ENCODE measurements at regions not wholly inside any gene's neighbourhood (a gene's known extent, or its start where the extent isn't known, plus 50 kb on each side); places are given as distances from the start of the nearest gene placed in this dataset.

DNA sequence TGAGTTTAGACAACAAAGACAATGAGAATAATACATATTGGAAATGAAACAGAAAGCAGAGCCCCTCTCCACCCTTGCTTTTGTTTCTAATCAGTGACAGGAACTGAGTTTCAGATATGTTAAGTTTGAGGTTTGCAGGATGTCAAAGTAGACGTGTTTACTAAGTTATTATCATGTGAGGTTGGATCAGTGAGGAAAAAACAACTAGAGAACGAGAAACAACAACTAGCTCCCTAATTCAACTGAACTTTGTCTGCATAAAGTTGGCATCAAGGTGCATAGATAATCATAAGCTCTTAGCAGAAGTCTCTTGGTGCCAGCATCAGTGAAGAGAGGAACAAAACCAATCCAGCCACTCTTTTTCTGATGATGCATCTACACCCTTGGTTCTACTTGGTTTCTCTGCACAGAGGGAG, 491.1 kb upstream of the NR2F2 start (continued):
- TF ChIP-seq, protein P1, sequence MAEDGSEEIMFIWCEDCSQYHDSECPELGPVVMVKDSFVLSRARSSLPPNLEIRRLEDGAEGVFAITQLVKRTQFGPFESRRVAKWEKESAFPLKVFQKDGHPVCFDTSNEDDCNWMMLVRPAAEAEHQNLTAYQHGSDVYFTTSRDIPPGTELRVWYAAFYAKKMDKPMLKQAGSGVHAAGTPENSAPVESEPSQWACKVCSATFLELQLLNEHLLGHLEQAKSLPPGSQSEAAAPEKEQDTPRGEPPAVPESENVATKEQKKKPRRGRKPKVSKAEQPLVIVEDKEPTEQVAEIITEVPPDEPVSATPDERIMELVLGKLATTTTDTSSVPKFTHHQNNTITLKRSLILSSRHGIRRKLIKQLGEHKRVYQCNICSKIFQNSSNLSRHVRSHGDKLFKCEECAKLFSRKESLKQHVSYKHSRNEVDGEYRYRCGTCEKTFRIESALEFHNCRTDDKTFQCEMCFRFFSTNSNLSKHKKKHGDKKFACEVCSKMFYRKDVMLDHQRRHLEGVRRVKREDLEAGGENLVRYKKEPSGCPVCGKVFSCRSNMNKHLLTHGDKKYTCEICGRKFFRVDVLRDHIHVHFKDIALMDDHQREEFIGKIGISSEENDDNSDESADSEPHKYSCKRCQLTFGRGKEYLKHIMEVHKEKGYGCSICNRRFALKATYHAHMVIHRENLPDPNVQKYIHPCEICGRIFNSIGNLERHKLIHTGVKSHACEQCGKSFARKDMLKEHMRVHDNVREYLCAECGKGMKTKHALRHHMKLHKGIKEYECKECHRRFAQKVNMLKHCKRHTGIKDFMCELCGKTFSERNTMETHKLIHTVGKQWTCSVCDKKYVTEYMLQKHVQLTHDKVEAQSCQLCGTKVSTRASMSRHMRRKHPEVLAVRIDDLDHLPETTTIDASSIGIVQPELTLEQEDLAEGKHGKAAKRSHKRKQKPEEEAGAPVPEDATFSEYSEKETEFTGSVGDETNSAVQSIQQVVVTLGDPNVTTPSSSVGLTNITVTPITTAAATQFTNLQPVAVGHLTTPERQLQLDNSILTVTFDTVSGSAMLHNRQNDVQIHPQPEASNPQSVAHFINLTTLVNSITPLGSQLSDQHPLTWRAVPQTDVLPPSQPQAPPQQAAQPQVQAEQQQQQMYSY (CRISPR knock-in tag; IDR thresholded peaks at IDR 0.05): no peak
- no peak for TF ChIP-seq CREB1 (CRISPR knock-in tag; IDR thresholded peaks at IDR 0.05)
- no peak for TF ChIP-seq ETV6 (CRISPR knock-in tag; IDR thresholded peaks at IDR 0.05)
- TF ChIP-seq, protein P2, sequence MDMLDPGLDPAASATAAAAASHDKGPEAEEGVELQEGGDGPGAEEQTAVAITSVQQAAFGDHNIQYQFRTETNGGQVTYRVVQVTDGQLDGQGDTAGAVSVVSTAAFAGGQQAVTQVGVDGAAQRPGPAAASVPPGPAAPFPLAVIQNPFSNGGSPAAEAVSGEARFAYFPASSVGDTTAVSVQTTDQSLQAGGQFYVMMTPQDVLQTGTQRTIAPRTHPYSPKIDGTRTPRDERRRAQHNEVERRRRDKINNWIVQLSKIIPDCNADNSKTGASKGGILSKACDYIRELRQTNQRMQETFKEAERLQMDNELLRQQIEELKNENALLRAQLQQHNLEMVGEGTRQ (CRISPR knock-in tag; IDR thresholded peaks at IDR 0.05): no peak
- TF ChIP-seq ZMAT4 (CRISPR knock-in tag; IDR thresholded peaks at IDR 0.05): no peak
- TF ChIP-seq SP1 (CRISPR knock-in tag; conservative IDR thresholded peaks at IDR 0.05): no peak
- no peak for TF ChIP-seq ZNF121 (CRISPR knock-in tag; IDR thresholded peaks at IDR 0.05)
- no peak for TF ChIP-seq TCF7 (CRISPR knock-in tag; IDR thresholded peaks at IDR 0.05; ENCODE audit: low read depth)

DNA sequence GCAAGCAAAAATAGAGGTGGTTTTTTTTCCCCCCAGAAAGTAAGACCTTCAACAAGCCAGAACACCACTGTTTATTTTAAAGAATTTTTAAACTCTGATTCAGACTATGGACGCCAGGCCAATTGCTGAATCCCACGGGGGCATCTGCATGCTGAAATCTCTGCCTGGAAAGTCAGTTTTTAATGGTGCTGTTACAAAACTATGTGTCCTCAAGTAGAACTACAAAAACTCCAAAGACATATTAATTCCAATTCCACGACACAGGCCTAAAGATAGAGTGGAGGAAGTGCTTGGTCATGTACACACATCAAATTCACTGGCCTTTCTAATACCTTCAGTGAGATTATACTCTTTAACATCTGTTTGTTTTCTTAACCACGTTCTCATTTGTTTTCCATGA, 490.5 kb upstream of the NR2F2 start:
- Mint-ChIP-seq H3K27me3 (ENCODE audit: low read depth) (peaks cover 3% of the 10 kb centered on the region), H3K36me3 (no peaks in the 10 kb centered on the region), H3K4me3 (no peak overlapping the region), H3K27ac (no peak overlapping the region), H3K4me1 (peaks cover 10% of the 10 kb centered on the region), H3K9me3 (no peaks in the 10 kb centered on the region)
- CTCF ChIA-PET: no interaction called here
- POLR2A ChIA-PET: no interaction called here
- ATAC-seq (no peak), DNase-seq (ENCODE audit: low spot score) (no peak)
- no peak for TF ChIP-seq MLX (CRISPR knock-in tag; IDR thresholded peaks at IDR 0.05)

DNA sequence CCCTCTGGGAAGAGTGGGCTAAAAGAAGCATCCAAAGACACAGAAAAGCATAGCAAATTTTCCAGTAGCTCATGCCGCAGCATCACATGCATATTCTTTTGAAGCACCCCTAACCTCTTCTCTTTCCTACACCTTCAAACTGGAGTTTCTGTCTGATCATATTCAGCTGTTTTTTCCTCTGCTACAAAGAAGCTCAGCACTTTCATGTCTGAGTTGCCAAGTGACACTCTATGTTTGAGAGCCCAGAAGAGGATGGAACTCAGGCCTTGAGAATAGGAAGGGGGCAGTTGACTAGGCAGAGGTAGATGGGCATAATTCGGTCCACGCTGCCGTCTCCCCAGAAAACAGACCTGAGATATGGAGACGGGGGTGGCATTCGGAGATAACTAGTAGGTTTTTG, 489.6 kb upstream of the NR2F2 start:
- DNase-seq (ENCODE audit: low spot score): no peak
- ChIA-PET POLR2A (no interaction called here), CTCF (no interaction called here)
- no peak for TF ChIP-seq MXD4 (CRISPR knock-in tag; IDR thresholded peaks at IDR 0.05; ENCODE audit: borderline replicate concordance)
- TF ChIP-seq, protein P3, sequence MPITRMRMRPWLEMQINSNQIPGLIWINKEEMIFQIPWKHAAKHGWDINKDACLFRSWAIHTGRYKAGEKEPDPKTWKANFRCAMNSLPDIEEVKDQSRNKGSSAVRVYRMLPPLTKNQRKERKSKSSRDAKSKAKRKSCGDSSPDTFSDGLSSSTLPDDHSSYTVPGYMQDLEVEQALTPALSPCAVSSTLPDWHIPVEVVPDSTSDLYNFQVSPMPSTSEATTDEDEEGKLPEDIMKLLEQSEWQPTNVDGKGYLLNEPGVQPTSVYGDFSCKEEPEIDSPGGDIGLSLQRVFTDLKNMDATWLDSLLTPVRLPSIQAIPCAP (CRISPR knock-in tag; IDR thresholded peaks at IDR 0.05): no peak
- TF ChIP-seq STAT6 (CRISPR knock-in tag; conservative IDR thresholded peaks at IDR 0.05; ENCODE audit: low read depth): no peak
- no peak for TF ChIP-seq ZNF232 (CRISPR knock-in tag; IDR thresholded peaks at IDR 0.05)
- no peak for TF ChIP-seq PRRX2 (CRISPR knock-in tag; IDR thresholded peaks at IDR 0.05)
- TF ChIP-seq ZNF532 (CRISPR knock-in tag; IDR thresholded peaks at IDR 0.05; ENCODE audit: borderline replicate concordance): no peak
- TF ChIP-seq GTF2I (CRISPR knock-in tag; conservative IDR thresholded peaks at IDR 0.05): no peak
- no peak for TF ChIP-seq E2F1 (CRISPR knock-in tag; IDR thresholded peaks at IDR 0.05)
- TF ChIP-seq CBFB (CRISPR knock-in tag; IDR thresholded peaks at IDR 0.05; ENCODE audit: low read depth): no peak
- ATAC-seq: no peak
- Mint-ChIP-seq H3K36me3 (no peaks in the 10 kb centered on the region), H3K4me3 (no peak overlapping the region), H3K4me1 (peaks cover 15% of the 10 kb centered on the region), H3K27ac (no peak overlapping the region), H3K27me3 (ENCODE audit: low read depth) (peaks cover 3% of the 10 kb centered on the region), H3K9me3 (no peaks in the 10 kb centered on the region)
